NCI-H1092 treated with DMSO at 0.1 percent for 48 hours (cell line): ENCODE measurements at regions not wholly inside any gene's neighbourhood (a gene's known extent, or its start where the extent isn't known, plus 50 kb on each side); places are given as distances from the start of the nearest gene placed in this dataset.
"Not testable (repeated sequence)": the region's sequence is repeated elsewhere in the genome, so short reads cannot be mapped to it uniquely, and the experiment has no call there.

ENCODE experiments used
- DNase-seq: peaks from one replicate; lab custom pipeline; 2025; lab: John Stamatoyannopoulos, UW

DNA sequence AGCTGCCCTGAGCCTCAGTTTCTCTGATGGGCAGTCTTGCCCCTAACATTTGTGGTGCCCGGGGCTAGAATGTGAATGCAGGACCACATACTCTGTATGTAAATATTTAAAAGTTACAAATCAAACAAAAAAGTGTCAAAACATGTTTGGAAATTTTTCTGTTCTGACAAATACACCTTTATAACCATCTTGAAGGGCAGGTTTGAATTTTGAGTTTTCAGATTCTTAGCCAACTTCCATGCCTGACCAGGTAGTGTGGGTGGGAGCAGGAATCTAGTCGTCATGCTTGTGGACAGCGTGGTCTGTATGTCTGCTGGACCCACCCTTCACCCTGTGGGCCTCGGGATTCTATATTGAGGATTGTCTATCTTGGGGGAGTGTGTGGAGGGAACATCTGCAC is 325.1 kb downstream of the SOX4 start:
- no peak for DNase-seq

DNA sequence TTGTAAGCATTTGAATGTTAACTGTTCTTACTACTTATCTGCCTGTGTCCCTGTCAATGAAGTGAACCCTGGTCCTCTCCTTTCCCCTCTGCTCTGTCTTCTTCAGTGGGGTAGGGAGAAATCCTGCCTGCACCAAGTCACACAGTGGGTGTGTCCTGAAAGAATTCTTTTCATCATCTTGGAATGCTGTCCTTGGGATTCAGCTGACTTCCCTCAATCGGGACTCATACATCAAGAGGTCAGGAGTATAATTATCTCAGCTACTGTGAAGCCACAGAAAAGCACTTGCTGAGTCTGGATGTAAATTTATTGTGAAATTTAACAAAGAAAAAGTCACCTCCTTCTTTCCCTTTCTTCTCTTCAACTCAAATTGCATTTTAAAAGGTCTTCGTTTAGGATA is 328.5 kb downstream of the SOX4 start:
- DNase-seq: no peak

DNA sequence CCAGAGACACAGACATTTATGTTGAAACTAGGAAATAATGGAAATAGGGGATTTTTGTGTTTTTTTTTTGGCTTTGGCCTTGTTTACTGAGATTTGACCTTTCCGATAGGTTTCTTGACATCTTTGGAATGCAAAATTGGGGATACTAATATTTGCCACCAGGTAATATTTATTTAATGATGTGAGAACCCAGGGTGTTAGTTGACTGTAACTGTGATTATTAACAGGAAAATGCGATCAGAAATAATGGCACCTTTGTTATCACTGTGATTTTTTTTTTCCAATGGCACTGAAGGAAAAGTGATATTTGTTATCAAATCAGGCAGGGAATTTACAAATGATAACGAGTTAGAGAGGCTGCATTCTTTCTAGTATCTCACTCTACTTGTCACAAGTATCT is 330.5 kb downstream of the SOX4 start:
- DNase-seq: no peak

DNA sequence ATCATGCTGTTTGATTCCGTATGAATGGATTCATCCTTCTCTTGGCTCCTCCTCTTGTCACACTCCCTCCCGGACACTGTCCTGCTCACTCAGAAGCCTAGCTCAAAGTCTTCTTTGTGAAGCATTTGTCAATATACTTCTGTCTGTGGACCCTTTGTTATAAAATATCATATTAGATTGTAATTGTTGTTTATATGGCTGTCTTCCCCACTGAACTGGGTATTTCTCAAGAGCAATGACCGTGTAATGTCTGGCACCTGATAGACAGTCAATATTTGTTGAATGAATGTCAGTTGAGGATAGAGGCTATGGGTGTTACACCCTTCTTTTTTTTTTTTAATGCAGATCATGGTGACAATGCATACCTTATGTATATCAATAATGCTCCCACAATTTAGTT is 335.3 kb downstream of the SOX4 start:
- no peak for DNase-seq

DNA sequence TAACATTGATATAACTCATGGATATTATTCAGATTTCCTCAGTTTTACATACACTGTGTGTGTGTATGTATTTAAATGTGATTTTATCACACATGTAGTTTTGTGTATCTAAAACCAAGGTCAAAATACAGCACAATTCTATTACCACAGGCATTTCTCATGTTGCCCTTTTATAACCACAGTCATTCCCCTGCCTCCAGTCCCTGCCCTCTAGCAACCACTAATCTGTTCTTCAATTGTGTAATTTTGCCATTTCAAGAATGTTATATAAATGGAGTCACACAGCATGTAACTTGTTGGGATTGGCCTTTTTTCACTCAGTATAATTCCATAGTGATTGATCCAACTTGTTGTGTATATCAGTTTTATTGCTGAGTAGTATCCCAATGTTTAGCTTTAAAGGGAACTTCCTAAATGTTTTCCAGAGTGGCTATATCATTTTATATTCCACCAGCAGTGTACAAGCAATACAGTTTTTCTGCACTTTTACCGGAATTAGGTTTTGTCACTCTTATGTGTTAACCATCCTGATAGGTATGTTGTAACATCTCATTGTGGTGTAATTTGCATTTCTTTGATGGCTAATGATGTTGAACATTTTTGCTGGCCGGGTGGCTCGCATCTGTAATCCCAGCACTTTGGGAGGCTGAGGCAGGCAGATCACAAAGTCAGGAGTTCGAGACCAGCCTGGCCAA is 338.2 kb downstream of the SOX4 start:
- DNase-seq: no peak

DNA sequence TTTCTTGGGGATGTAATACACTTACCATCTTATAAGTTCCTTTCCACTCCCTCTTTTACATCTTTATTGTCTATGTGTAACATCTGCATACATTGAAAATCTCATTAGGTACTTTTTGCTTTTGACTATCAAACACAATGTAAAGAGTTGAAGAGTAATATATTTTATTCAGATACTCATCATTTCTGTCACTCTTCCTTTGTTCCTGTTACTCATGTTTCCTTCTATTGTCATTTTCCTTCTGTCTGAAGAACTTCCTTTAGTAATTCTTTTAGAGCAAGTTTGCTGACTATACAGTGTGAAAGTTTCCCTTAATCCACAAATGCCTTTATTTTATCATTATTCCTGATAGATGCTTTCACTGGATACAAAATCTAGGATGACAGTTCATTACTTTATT is 339.8 kb downstream of the SOX4 start:
- DNase-seq: no peak

DNA sequence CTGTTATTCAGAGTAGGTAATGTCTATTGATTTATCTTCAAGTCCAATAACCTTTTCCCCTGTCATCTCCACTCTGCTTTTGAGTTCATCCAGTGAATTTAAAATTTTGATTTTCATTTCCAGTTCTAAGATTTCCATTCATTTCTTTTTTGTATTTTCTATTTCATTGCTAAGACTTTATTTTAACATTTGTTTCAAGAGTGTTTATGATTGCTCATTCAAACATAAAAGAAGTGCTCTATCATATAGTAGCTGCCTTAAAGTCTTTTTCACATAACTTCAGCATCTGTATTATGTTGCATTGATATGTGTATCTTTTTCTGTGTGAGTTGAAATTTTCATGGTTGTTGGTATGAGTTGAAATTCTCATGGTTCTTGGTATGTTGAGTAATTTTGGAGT is 341.6 kb downstream of the SOX4 start:
- DNase-seq: no peak

DNA sequence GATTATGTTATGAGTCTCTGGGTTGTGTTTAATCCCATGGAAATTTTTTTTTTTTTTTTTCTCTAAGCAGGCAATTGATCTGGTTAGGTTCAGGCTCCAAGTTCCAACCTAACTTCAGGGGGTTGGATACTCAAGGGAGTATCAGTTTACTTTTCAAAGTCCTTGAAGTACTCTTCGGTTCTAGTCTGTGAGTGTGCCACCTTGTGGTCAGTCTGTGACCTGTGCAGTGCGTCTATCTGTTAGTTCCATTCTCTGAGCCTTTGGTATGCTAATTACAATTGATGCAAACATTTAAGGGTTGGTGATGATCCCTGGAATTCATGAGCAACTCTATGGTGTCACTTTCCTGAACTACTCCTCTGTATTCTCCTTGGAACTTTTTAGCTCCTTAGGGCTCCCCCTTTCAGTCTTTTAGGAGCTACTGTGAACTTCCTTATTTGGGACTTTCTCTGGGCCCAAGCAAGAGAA is 342.0 kb downstream of the SOX4 start:
- no peak for DNase-seq

DNA sequence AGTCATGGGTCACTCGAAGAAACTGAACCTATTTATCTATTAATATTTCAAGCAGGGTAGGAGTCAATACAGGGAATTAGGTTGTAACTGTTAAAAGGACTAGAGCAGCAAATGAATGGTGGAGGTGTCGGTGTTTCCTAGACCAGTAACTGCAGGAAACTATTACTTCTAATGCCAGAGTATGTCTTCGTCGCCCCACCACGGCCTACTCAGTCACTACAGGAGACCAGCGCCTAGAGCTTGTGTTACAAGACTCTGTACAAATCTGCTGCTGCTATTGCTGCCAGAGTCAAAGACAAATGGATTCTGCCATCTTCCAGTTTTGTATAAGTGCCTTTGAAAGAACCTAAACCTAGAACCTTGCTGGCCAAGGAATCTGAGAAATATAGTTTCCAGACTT is 343.9 kb downstream of the SOX4 start:
- DNase-seq: no peak

DNA sequence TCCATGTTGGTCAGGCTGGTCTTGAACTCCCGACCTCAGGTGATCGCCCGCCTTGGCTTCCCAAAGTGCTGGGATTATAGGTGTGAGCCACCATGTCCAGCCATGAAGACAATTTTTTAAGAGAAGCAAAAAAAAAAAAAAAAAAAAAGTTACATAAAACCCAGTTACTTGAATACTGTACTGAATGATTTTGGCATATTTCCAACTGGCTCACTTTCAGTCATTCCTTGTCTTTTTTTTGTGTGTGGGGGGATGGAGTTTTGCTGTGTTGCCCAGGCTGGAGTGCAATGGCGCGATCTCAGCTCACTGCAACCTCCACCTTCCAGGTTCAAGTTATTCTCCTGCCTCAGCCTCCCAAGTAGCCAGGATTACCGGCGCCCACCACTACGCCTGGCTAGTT is 345.5 kb downstream of the SOX4 start:
- not testable (repeated sequence) for DNase-seq

DNA sequence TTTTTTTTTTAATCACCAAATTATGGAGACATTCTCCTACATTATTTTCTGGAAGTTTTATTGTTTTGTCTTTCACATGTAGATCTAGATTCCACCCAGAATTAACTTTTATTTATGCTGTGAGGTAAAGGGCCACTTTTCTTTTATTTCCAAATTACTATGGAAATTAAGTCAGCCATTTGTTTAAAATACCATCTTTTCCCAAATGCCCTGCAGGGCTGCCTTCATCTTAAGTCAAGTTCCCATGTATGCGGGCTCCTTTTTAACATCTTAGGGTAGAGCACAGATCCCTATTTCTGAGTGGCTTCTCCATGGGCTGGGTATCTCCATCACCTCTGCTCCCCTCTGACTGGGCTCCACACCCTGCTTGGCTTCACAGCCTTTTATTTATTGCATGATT is 348.4 kb downstream of the SOX4 start:
- no peak for DNase-seq

DNA sequence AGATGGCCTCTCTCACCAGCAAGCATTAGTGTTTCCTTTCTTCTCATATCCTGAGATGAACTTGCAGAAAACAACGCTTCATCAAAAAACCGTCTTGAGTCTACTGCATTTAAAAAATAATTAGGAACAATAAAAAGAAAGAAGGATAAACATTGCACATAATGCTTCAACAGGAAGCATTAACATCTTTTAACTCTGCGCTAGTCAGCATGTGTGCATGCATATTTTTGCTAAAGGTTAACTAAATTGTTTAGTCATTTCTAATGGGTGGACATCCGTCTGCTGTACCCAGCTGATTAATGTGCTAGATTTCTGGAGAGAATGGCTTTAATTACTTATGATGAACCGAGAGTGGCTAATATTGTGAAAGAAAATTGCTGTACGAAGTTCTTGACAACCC is 349.3 kb downstream of the SOX4 start:
- DNase-seq: no peak

DNA sequence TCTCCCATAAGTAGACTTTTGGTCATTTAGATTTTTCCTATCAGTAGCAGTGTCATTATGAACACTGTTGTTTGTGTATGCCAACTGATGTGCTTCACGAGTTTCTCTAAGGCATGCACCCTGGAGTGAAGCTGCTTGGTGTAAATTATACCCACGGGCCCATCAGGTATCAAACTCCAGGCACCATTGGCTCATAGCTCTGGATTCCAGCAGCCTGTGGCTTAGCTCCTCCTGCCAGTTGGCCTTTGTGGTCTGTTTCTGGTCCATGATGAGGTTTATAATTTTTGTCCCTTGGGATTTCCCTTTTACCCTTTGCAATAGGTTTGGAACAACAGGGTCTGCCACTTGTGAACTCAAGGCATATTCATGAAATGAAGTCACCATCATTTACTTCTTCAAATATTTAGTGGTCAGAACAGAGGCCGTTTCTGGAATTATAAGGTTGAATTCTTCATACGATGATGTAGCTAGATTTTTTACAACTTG is 350.5 kb downstream of the PRL start:
- DNase-seq: no peak

DNA sequence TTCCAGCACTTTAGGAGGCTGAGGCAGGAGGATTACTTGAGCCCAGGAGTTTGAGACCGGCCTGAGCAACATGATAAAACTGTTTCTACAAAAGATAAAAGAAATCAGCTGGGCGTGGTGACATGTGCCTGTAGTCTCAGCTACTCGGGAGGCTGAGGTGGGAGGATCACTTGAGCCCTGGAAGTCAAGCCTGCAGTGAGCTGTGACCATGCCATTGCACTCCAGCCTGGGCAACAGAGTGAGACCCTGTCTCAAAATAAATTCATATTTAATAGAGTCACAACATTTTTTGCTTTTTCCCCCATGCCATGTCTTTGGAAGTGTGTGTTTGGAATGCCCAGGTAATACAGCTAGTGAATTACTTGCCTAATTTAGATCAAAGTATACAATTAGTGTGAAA is 349.6 kb downstream of the PRL start:
- DNase-seq: not testable (repeated sequence)

DNA sequence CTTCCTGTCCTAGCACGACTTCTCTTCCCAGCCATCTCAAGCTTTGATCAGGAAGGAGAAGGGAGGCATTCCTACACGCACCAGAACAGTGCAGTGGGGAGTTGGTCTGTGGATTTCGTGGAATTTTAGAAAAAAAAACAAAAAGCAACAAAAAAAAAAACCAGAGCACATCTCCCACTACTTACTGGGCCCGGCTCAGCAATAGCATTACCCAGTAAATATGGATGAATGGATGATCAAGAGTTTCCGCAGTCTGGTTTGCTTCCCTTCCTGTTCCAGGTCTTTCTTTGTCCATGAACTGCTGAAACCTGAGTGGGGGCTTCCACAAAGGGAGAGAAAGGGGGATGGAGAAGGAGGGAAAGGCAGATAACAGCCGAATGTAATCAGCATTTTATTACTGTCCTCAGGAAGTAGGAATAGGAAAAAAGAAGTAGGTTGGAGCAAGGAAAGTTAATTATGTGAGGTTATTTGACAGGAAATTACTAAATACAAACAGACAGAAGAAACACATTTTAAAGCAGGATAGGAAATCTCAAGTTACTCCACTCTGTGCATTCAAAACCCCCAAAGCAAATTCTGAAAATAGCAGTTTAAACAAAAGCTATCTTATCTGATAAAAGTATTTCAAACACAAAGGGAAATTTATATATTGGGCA is 349.0 kb downstream of the PRL start:
- no peak for DNase-seq

DNA sequence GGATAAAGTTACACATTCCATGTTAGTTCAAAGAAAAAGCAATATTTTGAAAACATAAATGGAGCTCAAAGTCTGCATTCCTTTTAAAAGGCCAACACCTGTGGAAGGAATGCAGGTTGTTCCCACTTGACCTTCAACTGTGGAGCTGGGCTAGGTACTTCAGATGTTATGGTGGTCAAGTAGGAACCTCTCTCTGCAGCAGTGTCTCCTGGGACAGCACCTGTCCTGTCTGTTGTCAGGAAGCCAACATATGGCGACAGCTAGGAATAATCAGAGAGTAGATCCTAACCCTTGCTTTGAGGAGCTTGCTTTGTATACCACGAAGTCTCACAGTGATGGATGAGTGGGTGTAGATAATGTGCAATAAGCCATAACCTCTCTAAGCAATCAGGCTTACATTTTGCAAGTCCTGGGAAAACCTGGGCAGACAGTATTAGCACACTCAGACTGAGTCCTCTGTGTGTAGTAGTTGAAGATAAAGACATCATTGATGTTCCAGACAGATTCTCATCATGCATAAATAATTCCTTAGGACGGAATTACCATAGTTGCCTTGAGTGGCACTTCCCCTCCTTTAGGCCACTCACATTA is 347.5 kb downstream of the PRL start:
- peak; percentile 6 for DNase-seq

DNA sequence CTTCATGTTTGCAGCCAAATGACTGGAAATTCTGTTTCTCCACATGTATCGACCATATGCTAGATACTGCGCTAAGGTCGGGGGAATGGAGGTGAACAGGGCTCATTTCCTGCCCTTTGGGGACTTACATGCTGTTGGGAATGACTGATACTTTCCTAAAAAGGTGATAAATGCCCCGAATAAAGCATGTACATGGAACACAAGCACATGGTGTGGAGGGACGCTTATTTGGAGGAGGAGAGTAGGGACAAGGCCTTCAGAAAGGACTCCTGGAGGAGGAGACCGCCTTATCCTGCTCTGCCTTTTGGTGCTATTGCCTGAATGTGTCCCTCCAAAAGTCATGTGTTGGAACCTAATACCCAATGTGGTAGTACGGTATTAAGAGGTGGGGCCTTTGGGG is 344.5 kb downstream of the PRL start:
- no peak for DNase-seq

DNA sequence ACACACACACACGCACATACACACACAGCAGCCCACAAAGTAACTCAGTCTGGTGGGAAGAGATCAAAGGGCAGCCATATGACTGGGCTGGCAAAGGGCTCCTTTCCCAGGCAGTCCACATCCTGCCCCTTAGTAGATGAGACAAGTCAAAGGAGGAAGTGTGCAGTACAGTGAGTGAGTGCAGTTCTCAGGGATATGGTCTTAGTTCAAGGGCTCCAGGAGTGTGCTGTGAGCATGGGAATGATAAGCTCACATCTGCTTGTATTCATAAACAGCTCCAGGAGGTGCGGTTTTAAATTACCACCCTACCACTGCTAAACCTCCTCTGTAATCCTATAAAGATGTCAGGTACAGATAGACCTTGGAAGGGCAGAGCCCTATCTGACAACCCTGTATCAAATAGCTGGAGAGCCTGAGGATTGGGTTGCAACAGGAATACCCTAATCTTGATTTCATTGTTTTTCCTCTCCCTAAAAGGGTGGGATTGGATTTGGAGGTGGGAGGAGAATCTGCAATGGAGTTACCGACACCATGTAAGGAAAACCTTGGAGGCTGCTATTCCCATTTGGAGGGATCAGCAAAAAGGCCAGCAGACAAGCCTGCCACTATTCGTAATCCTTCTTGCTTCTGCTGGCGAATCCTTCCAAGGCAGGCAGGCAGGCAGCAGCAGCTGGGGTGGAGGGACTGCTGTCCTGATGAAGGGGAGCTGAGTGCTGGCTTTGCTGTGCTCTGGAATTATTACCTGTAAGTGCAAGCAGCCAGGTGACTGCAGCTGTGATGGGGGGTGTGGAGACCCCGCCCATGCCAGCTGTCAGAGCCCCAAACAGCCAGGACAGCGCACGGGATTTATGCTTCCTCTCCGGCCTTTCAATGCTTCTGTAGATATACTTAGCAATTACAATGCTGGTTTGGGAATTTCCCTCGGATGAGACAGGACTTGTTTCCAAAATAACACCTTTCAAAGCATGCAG is 342.7 kb downstream of the PRL start:
- no peak for DNase-seq

DNA sequence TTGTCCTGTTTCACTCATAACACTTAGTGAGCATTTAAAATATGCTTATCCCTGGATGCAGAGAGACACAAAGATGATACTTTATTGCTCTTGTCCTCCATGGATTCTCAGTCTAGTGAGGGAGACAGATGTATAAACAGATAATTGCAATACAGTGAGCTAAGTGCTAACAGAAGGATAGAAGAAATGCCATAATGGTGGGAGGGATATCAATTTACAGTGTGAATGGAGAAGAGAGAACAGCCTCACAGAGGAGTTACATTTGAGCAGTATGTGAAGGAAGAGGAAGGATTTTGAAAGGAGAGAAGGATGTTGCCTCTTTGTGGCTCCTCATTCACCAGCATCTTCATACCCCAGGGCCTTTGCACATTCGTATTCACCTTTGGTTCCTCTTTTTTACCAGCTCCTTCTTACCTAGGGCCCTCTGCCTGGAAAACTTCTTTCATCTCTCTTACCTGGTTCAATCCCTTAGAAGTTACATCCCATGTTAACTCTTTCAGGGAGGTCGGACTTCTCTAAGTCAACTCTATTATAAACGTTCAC is 341.7 kb downstream of the PRL start:
- DNase-seq: no peak

DNA sequence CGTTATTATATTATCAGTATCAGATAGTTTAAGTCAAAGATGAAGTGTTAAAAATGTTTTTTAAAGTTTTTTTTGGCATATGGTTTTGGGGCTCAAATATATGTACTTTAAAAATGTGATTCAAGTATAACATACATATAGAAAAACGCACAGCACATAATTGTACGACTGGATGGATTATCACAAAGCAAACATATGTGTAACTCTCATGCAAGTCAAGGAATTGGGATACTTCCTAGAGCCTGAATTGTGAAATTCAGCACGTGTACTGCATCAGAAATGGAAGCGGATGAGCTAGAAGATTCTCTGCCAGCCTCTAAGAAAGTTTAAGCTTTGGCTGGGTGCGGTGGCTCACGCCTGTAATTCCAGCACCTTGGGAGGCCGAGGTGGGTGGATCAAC is 340.9 kb downstream of the PRL start:
- DNase-seq: no peak

DNA sequence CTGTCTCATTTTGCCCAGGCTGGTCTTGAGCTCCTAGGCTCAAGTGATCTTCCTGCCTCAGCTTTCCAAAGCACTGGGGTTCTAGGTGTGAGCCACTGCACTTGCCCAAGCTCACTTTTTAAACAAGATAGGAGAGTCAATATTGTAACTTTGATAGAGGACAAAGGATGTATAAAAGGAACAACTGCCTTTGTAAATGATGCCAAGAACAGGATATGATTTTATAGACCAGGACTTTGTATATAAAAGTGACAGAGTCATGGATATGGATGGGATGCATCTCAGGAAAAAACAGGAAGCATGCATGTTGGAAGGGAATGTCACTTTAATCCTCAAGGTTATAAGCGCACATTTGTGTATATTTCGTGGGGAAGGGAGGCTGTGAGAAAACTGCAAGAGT is 338.4 kb downstream of the PRL start:
- no peak for DNase-seq

DNA sequence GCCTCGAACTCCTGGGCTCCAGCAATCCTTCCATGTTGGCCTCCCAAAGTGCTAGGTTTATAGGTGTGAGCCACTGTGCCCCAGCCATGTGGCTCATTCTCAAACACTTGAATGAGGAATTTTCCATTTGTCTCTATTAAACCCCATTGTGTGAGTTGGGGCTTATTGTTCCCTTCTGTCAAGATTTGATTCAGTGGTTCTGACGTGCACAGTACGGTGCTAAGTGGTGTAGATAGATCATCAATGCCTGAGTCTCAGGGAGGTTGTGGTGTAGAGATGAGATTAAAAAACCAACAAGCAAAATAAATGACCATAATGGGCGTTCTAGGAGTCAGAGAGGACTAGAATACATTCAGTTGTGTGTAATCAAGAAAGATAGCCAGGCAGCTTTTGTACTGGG is 335.6 kb downstream of the PRL start:
- no peak for DNase-seq
